HL-60 (cell line): ENCODE measurements at regions not wholly inside any gene's neighbourhood (a gene's known extent, or its start where the extent isn't known, plus 50 kb on each side); places are given as distances from the start of the nearest gene placed in this dataset.

Source experiments
- POLR2AphosphoS5 ChIP-seq: IDR thresholded peaks from 2 replicates; pipeline ENCODE4 v1.6.1; 2012; ENCODE audit warnings: low read depth
- TF ChIP-seq, protein P1 (sequence below): IDR thresholded peaks from one replicate; pipeline ENCODE4 v1.5.1; 2011; ENCODE audit warnings: low read length, control low read depth, inconsistent platforms; ENCODE audit not compliant: insufficient read depth

DNA sequence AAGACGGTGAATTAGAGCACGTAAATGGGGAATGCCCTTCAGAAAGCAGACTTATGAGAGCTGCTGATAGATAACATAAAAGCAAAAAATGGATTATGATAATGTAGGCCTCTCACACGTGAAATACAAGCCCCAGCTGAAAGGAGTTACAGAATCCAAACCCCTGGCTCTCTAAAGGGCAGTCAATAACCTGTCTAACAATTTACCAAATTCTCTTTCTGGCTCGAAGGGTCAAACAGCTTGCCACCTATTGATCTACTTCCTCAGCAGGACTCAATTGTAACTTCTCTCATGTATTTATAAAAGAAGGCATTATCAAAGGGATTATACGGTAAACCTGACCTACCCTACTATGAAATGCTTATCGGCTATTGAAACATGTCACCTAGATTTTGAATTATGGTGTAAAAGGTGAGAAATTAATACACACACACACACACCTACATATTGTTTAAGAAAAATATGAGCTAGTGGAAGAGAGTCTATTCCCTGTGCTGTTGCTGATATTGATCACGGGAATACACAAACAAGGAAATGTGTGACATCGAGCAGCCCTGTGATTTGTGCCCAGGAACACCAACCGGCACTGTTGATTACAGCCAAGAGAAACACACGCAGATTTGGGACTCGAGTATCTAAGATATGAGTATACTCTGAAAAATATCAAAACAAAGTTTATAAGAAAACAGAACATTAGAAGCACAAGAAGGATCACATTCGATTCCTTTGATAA lies 135.6 kb upstream of the NEBL start:
- TF ChIP-seq, protein P1, sequence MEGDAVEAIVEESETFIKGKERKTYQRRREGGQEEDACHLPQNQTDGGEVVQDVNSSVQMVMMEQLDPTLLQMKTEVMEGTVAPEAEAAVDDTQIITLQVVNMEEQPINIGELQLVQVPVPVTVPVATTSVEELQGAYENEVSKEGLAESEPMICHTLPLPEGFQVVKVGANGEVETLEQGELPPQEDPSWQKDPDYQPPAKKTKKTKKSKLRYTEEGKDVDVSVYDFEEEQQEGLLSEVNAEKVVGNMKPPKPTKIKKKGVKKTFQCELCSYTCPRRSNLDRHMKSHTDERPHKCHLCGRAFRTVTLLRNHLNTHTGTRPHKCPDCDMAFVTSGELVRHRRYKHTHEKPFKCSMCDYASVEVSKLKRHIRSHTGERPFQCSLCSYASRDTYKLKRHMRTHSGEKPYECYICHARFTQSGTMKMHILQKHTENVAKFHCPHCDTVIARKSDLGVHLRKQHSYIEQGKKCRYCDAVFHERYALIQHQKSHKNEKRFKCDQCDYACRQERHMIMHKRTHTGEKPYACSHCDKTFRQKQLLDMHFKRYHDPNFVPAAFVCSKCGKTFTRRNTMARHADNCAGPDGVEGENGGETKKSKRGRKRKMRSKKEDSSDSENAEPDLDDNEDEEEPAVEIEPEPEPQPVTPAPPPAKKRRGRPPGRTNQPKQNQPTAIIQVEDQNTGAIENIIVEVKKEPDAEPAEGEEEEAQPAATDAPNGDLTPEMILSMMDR: no peak
- TF ChIP-seq POLR2AphosphoS5: no peak
